GM12892 (cell line): ENCODE measurements at regions not wholly inside any gene's neighbourhood (a gene's known extent, or its start where the extent isn't known, plus 50 kb on each side); places are given as distances from the start of the nearest gene placed in this dataset.

Source experiments
- POLR2A ChIP-seq: IDR thresholded peaks from 2 replicates; pipeline ENCODE4 v1.6.1; 2011; ENCODE audit warnings: low read depth, low read length, control low read depth
- POLR2AphosphoS5 ChIP-seq: IDR thresholded peaks from 2 replicates; pipeline ENCODE4 v1.6.1; 2011; ENCODE audit warnings: low read depth, low read length, control low read depth
- TAF1 ChIP-seq: IDR thresholded peaks from 2 replicates; pipeline ENCODE4 v1.6.1; 2011; ENCODE audit warnings: low read depth, mild to moderate bottlenecking, control low read depth, low read length, borderline replicate concordance

GRCh38 chr3:23071758-23072157 lies 131.4 kb upstream of the UBE2E2 start:
- TF ChIP-seq POLR2A = no peak
- no peak for TF ChIP-seq TAF1
- no peak for TF ChIP-seq POLR2AphosphoS5
